GM23338 (cell line): ENCODE measurements at regions not wholly inside any gene's neighbourhood (a gene's known extent, or its start where the extent isn't known, plus 50 kb on each side); places are given as distances from the start of the nearest gene placed in this dataset.

Experiments used
- ATAC-seq: fragments of 200-7000 bp; cut with Tn5 transposase; 3 replicates; pipeline ENCODE4 v1.9.1; 2020
- DNase-seq: peaks from one replicate; pipeline ENCODE4 v3.0.0-alpha.2; 2015; ENCODE audit warnings: low spot score
- H2AFZ ChIP-seq: fragments of 200-600 bp; sonication (generic); 2 replicates; pipeline ENCODE4 v1.8.0; 2016; ENCODE audit warnings: antibody characterized with exemption, mild to moderate bottlenecking, moderate library complexity
- H3F3A ChIP-seq: fragments of 200-600 bp; sonication (generic); replicated peaks from 2 replicates; pipeline ENCODE4 v1.8.0; 2017; ENCODE audit warnings: antibody characterized with exemption, mixed run types, low read depth
- H3K27ac ChIP-seq: fragments of 200-600 bp; sonication (generic); 2 replicates; pipeline ENCODE4 v1.6.1; 2016; ENCODE audit warnings: low read depth
- H3K27me3 ChIP-seq: fragments of 200-600 bp; sonication (generic); 2 replicates; pipeline ENCODE4 v1.8.0; 2016; ENCODE audit warnings: mild to moderate bottlenecking, mixed run types, moderate library complexity; ENCODE audit not compliant: insufficient read depth
- H3K36me3 ChIP-seq: fragments of 200-600 bp; sonication (generic); 2 replicates; pipeline ENCODE4 v1.8.0; 2016; ENCODE audit warnings: mild to moderate bottlenecking; ENCODE audit not compliant: insufficient read depth
- H3K4me1 ChIP-seq: fragments of 200-600 bp; sonication (generic); 2 replicates; pipeline ENCODE4 v1.8.0; 2016; ENCODE audit warnings: mild to moderate bottlenecking, moderate library complexity; ENCODE audit not compliant: insufficient read depth
- H3K4me2 ChIP-seq: fragments of 200-600 bp; sonication (generic); 2 replicates; pipeline ENCODE4 v1.7.1; 2017; ENCODE audit warnings: mixed run types
- H3K4me3 ChIP-seq: fragments of 200-600 bp; sonication (generic); 2 replicates; pipeline ENCODE4 v1.6.1; 2016; ENCODE audit warnings: mixed run types
- H3K79me2 ChIP-seq: fragments of 200-600 bp; sonication (generic); replicated peaks from 2 replicates; pipeline ENCODE4 v1.8.0; 2017; ENCODE audit warnings: mild to moderate bottlenecking; ENCODE audit not compliant: insufficient read depth
- H3K9me2 ChIP-seq: fragments of 200-600 bp; sonication (generic); 2 replicates; pipeline ENCODE4 v1.8.0; 2017; ENCODE audit not compliant: insufficient read depth
- H4K20me1 ChIP-seq: fragments of 200-600 bp; sonication (generic); replicated peaks from 2 replicates; pipeline ENCODE4 v1.8.0; 2017; ENCODE audit warnings: mild to moderate bottlenecking; ENCODE audit not compliant: insufficient read depth
- H3K27ac Mint-ChIP-seq: 2 replicates; pipeline ENCODE4 v1.8.0; 2020; ENCODE audit warnings: inconsistent platforms, mild to moderate bottlenecking, moderate library complexity, mixed read lengths
- H3K27me3 Mint-ChIP-seq: 3 replicates; pipeline ENCODE4 v1.8.0; 2022; ENCODE audit warnings: low read depth, mild to moderate bottlenecking, moderate library complexity, mixed read lengths, inconsistent platforms; ENCODE audit not compliant: insufficient read depth, poor library complexity
- H3K36me3 Mint-ChIP-seq: 3 replicates; pipeline ENCODE4 v1.8.0; 2021; ENCODE audit warnings: low read depth, mild to moderate bottlenecking, inconsistent platforms, moderate library complexity, mixed read lengths
- H3K4me1 Mint-ChIP-seq: 3 replicates; pipeline ENCODE4 v1.8.0; 2020; ENCODE audit warnings: mild to moderate bottlenecking, inconsistent platforms, mixed read lengths
- H3K4me3 Mint-ChIP-seq: 3 replicates; pipeline ENCODE4 v1.8.0; 2021; ENCODE audit warnings: moderate library complexity, mild to moderate bottlenecking, inconsistent platforms, mixed read lengths
- H3K9me3 Mint-ChIP-seq: 3 replicates; pipeline ENCODE4 v1.8.0; 2020; ENCODE audit warnings: moderate library complexity, mild to moderate bottlenecking, inconsistent platforms, mixed read lengths
- ZNF114 ChIP-seq: fragments of 250-450 bp; sonication (Bioruptor Pico); IDR thresholded peaks from 2 replicates; pipeline ENCODE4 v1.5.0; 2020; ENCODE audit warnings: mild to moderate bottlenecking, moderate library complexity
- TF ChIP-seq, protein P1 (sequence below): fragments of 250-450 bp; sonication (Bioruptor Pico); IDR thresholded peaks from 2 replicates; pipeline ENCODE4 v1.5.0; 2020; ENCODE audit warnings: mild to moderate bottlenecking, moderate library complexity
- TF ChIP-seq, protein P2 (sequence below), 2 experiments: fragments of 200-600 bp in 1 of 2; sonication (generic) in 1 of 2; conservative IDR thresholded peaks; 2 replicates each; pipeline versions ENCODE4 v1.5.1 to v1.6.1; 2016 to 2017; ENCODE audit warnings: antibody characterized with exemption in 2 of 2, low read depth in 2 of 2, mild to moderate bottlenecking in 2 of 2, moderate library complexity in 1 of 2

DNA sequence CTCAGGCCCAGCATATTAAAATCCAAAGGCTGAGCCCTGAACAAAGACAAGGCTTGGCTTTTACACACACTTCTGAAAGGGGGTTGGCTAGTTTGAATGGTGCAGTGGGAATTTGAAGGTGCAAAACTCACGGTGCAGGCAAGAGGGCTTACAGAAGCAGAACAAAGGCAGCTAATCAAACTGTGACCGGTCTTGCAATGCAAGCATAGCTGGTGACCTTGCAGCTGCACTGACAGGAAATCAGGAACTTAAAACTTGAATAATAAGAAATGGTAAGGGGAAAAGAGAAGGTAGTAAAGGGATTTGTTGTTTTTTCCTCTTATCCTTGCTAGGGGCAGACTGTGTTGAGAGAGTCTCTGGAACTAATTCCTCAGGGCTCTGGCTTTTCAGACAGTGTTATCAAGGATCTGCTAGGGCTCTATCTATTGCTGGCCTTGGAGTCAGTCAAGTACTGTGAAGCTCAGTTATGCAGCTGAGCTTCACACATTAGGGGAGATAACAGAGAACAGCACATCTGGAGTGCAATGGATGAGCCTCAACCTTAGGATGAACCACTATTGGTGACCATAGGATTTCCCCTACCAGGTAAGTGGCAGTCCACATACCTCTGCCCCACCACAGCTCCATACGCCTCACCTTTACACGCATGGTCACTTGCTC lies 97.6 kb downstream of the PPIAL4G start (continued):
- TF ChIP-seq, protein P1, sequence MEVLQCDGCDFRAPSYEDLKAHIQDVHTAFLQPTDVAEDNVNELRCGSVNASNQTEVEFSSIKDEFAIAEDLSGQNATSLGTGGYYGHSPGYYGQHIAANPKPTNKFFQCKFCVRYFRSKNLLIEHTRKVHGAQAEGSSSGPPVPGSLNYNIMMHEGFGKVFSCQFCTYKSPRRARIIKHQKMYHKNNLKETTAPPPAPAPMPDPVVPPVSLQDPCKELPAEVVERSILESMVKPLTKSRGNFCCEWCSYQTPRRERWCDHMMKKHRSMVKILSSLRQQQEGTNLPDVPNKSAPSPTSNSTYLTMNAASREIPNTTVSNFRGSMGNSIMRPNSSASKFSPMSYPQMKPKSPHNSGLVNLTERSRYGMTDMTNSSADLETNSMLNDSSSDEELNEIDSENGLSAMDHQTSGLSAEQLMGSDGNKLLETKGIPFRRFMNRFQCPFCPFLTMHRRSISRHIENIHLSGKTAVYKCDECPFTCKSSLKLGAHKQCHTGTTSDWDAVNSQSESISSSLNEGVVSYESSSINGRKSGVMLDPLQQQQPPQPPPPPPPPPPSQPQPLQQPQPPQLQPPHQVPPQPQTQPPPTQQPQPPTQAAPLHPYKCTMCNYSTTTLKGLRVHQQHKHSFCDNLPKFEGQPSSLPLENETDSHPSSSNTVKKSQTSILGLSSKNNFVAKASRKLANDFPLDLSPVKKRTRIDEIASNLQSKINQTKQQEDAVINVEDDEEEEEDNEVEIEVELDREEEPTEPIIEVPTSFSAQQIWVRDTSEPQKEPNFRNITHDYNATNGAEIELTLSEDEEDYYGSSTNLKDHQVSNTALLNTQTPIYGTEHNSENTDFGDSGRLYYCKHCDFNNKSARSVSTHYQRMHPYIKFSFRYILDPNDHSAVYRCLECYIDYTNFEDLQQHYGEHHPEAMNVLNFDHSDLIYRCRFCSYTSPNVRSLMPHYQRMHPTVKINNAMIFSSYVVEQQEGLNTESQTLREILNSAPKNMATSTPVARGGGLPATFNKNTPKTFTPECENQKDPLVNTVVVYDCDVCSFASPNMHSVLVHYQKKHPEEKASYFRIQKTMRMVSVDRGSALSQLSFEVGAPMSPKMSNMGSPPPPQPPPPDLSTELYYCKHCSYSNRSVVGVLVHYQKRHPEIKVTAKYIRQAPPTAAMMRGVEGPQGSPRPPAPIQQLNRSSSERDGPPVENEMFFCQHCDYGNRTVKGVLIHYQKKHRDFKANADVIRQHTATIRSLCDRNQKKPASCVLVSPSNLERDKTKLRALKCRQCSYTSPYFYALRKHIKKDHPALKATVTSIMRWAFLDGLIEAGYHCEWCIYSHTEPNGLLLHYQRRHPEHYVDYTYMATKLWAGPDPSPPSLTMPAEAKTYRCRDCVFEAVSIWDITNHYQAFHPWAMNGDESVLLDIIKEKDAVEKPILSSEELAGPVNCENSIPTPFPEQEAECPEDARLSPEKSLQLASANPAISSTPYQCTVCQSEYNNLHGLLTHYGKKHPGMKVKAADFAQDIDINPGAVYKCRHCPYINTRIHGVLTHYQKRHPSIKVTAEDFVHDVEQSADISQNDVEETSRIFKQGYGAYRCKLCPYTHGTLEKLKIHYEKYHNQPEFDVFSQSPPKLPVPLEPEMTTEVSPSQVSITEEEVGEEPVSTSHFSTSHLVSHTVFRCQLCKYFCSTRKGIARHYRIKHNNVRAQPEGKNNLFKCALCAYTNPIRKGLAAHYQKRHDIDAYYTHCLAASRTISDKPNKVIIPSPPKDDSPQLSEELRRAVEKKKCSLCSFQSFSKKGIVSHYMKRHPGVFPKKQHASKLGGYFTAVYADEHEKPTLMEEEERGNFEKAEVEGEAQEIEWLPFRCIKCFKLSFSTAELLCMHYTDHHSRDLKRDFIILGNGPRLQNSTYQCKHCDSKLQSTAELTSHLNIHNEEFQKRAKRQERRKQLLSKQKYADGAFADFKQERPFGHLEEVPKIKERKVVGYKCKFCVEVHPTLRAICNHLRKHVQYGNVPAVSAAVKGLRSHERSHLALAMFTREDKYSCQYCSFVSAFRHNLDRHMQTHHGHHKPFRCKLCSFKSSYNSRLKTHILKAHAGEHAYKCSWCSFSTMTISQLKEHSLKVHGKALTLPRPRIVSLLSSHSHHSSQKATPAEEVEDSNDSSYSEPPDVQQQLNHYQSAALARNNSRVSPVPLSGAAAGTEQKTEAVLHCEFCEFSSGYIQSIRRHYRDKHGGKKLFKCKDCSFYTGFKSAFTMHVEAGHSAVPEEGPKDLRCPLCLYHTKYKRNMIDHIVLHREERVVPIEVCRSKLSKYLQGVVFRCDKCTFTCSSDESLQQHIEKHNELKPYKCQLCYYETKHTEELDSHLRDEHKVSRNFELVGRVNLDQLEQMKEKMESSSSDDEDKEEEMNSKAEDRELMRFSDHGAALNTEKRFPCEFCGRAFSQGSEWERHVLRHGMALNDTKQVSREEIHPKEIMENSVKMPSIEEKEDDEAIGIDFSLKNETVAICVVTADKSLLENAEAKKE, result no peak

DNA sequence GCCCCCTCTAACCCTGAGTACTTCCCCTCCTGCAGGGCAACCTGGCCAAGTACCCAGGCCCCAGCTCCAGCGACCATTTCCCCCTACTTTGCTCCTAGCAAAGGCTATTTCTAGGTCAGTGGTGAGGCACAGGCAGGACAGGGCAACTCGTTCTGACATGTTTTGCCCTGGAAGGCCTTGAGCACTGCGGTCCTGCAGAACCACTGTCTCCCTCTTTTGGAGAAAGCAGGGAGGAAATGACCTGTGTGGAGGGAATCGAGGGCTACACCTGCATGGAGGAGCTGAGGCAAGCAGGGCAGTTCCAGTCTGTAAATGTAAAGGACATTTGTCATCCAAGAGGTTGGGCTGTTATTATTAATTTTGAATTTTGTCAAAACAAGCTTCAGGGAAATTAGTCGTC lies 99.1 kb downstream of the PPIAL4G start:
- Histone ChIP-seq H2AFZ (no peak overlapping the region), H3K4me2 (no peak overlapping the region), H3K27ac (no peak overlapping the region), H4K20me1 (no peaks in the 10 kb centered on the region), H3K9me2 (no peaks in the 10 kb centered on the region), H3K4me3 (no peak overlapping the region), H3F3A (0 out of 2 replicates have a peak, but pooled peaks cover 4% of the 10 kb centered on the region), H3K79me2 (no peaks in the 10 kb centered on the region), H3K27me3 (peaks cover 24% of the 10 kb centered on the region), H3K4me1 (peaks cover 7% of the 10 kb centered on the region; the same call in 1 of the 2 replicates), H3K36me3 (no peaks in the 10 kb centered on the region)
- DNase-seq, result peak; percentile 37
- H3K27me3 Mint-ChIP-seq, result peaks cover 23% of the 10 kb centered on the region
- ATAC-seq, result peak; percentile 13
- H3K27ac Mint-ChIP-seq, result peak overlapping the region; percentile 46; the same call in 1 of the 2 replicates
- H3K4me1 Mint-ChIP-seq, result peaks cover 17% of the 10 kb centered on the region
- no peak overlapping the region for H3K4me3 Mint-ChIP-seq
- no peaks in the 10 kb centered on the region for H3K36me3 Mint-ChIP-seq
- no peak for TF ChIP-seq ZNF114 (CRISPR knock-in tag)
- TF ChIP-seq, protein P2, sequence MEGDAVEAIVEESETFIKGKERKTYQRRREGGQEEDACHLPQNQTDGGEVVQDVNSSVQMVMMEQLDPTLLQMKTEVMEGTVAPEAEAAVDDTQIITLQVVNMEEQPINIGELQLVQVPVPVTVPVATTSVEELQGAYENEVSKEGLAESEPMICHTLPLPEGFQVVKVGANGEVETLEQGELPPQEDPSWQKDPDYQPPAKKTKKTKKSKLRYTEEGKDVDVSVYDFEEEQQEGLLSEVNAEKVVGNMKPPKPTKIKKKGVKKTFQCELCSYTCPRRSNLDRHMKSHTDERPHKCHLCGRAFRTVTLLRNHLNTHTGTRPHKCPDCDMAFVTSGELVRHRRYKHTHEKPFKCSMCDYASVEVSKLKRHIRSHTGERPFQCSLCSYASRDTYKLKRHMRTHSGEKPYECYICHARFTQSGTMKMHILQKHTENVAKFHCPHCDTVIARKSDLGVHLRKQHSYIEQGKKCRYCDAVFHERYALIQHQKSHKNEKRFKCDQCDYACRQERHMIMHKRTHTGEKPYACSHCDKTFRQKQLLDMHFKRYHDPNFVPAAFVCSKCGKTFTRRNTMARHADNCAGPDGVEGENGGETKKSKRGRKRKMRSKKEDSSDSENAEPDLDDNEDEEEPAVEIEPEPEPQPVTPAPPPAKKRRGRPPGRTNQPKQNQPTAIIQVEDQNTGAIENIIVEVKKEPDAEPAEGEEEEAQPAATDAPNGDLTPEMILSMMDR (conservative IDR thresholded peaks at IDR 0.05; ENCODE audit: low read depth in 2 of 2), result peak in 1 of 2 experiments; percentile 47; a peak in 2 of 4 replicates
- H3K9me3 Mint-ChIP-seq, result no peaks in the 10 kb centered on the region; the same call in 2 of the 3 replicates
